ENCODE measurements at regions not wholly inside any gene's neighbourhood (a gene's known extent, or its start where the extent isn't known, plus 50 kb on each side); places are given as distances from the start of the nearest gene placed in this dataset.

- TF ChIP-seq CTCF (IDR thresholded peaks at IDR 0.05), result no peak
- TF ChIP-seq POLR2A (IDR thresholded peaks at IDR 0.05), result no peak
Observed at GRCh38 chr2:183474912-183475695, 350.9 kb downstream of the NUP35 start.

Data from vagina (tissue), 2 donors.